Transverse colon (tissue), 4 donors: ENCODE measurements at regions not wholly inside any gene's neighbourhood (a gene's known extent, or its start where the extent isn't known, plus 50 kb on each side); places are given as distances from the start of the nearest gene placed in this dataset.

ENCODE experiments used
- DNase-seq: peaks from one replicate; pipeline ENCODE4 v3.0.0-alpha.2; 2019
- H3K27ac ChIP-seq, 4 donors: fragments of 200-600 bp; sonication (generic); 2 replicates each; pipeline ENCODE4 v1.5.1; 2016 to 2018; ENCODE audit warnings: inconsistent platforms in 4 of 4
- H3K27me3 ChIP-seq: fragments of 200-600 bp; sonication (generic); 2 replicates; pipeline ENCODE4 v1.5.1; 2017; ENCODE audit warnings: inconsistent platforms
- H3K36me3 ChIP-seq, 4 donors: fragments of 200-600 bp; sonication (generic); 2 replicates each; pipeline ENCODE4 v1.5.1; 2017 to 2019; ENCODE audit warnings: inconsistent platforms in 4 of 4
- H3K4me1 ChIP-seq, 4 donors: fragments of 200-600 bp; sonication (generic); 2 replicates each; pipeline ENCODE4 v1.5.1; 2017 to 2020; ENCODE audit warnings: inconsistent platforms in 4 of 4
- H3K4me3 ChIP-seq, 4 donors: fragments of 200-600 bp; sonication (generic); 1 replicate in 1 of 4; 2 replicates in 3 of 4; pipeline versions ENCODE4 v1.5.1 to v1.6.1; 2017 to 2019; ENCODE audit warnings: inconsistent platforms in 4 of 4
- H3K9me3 ChIP-seq, 2 donors: fragments of 200-600 bp; sonication (generic); 2 replicates each; pipeline ENCODE4 v1.5.1; 2017 to 2019; ENCODE audit warnings: inconsistent platforms in 2 of 2
- EP300 ChIP-seq: sonication (generic); formaldehyde crosslinking; IDR thresholded peaks from one replicate; pipeline ENCODE4 v1.6.1; 2017; ENCODE audit warnings: antibody characterized with exemption, low read depth
- POLR2A ChIP-seq: fragments of 450-650 bp; IDR thresholded peaks from one replicate; pipeline ENCODE4 v1.6.1; 2016; ENCODE audit warnings: antibody characterized with exemption, mild to moderate bottlenecking, moderate library complexity
- POLR2AphosphoS5 ChIP-seq, 3 donors: sonication (generic); formaldehyde crosslinking; IDR thresholded peaks; one replicate each; pipeline ENCODE4 v1.6.1; 2016; ENCODE audit warnings: antibody characterized with exemption in 3 of 3
- WGBS, 2 donors: methylation state at CpG; one replicate each; pipeline ENCODE4 v1.1.5; 2018; ENCODE audit warnings: low coverage in 1 of 2; 5-methylcytosine and 5-hydroxymethylcytosine counted together
- in situ Hi-C, 4 donors: fragments of 200-750 bp; cut with MboI; loops; one replicate each; pipeline versions ENCODE4 v1.15.0 to v1.15.1; 2017; ENCODE audit warnings: low sequenced_read_pairs in 3 of 4, low pct_ligation_motif_present in 1 of 4, low pct_unique_long_range_greater_than_20kb in 1 of 4
- intact Hi-C: fragments of 100-400 bp; cut with DNase I; formaldehyde crosslinking; loops from one replicate; pipeline ENCODE4 v1.15.1; 2023; ENCODE audit warnings: low total_unique reads
- TF ChIP-seq, protein P1 (sequence below), 5 experiments: fragments of 200-600 bp in 3 of 5; fragments of 450-650 bp in 2 of 5; sonication (generic) in 3 of 5; IDR thresholded peaks; 1 replicate in 2 of 5; 2 replicates in 3 of 5; pipeline ENCODE4 v1.5.1; 2016 to 2017; ENCODE audit warnings: antibody characterized with exemption in 5 of 5, inconsistent platforms in 3 of 5, mild to moderate bottlenecking in 2 of 5, moderate library complexity in 1 of 5

DNA sequence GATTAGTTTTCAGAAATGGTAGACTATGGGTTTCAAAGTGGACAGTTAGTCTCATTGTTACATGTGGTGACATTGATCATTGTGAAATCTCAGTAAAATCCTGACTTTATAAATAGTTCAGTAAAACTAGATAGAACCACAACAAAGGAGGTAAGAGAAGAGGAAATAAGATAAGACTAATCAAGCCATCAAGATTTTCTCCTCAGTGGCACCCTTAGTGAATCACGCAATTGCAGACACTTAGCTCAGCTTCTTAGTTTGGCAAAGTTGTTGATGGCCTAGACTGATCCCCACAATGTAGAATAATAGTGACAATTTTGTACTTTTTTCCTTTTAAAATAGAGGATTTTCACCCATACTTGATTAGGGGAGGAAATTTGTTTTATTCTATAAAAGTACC lies 426.7 kb upstream of the ITGA1 start:
- no peaks in the 10 kb centered on the region for H3K36me3 ChIP-seq
- no peak overlapping the region for H3K4me3 ChIP-seq
- no peaks in the 10 kb centered on the region for H3K4me1 ChIP-seq
- no peak for DNase-seq
- no peaks in the 10 kb centered on the region for H3K27me3 ChIP-seq
- in situ Hi-C loops (no loop called here), intact Hi-C loops (no loop called here)
- no peak overlapping the region for H3K27ac ChIP-seq
- TF ChIP-seq, protein P1, sequence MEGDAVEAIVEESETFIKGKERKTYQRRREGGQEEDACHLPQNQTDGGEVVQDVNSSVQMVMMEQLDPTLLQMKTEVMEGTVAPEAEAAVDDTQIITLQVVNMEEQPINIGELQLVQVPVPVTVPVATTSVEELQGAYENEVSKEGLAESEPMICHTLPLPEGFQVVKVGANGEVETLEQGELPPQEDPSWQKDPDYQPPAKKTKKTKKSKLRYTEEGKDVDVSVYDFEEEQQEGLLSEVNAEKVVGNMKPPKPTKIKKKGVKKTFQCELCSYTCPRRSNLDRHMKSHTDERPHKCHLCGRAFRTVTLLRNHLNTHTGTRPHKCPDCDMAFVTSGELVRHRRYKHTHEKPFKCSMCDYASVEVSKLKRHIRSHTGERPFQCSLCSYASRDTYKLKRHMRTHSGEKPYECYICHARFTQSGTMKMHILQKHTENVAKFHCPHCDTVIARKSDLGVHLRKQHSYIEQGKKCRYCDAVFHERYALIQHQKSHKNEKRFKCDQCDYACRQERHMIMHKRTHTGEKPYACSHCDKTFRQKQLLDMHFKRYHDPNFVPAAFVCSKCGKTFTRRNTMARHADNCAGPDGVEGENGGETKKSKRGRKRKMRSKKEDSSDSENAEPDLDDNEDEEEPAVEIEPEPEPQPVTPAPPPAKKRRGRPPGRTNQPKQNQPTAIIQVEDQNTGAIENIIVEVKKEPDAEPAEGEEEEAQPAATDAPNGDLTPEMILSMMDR (IDR thresholded peaks at IDR 0.05): no peak
- TF ChIP-seq EP300 (no peak), POLR2A (no peak)
- WGBS, 2 donors: 67 to 100% methylated on average over 1 of the region's 1 CpG
- H3K9me3 ChIP-seq: no peaks in the 10 kb centered on the region

DNA sequence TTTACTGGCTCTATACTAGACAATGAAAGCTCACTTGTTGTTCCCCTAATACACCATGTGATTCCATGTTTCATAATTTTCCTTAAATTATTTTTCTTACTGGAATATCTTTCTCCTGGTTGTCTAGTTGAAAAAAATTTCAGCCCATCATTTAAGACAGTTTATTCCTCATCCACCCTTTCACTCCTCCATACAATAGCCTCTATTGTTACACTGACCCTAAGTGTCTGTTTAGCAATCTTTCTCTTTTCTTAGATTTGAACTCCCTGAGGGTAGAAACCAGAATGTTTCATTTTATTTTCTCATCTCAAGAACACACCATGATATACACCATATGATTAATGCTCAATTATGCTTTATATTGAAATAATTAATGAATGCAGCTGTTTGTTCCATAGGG lies 413.4 kb upstream of the ITGA1 start:
- TF ChIP-seq POLR2AphosphoS5 (IDR thresholded peaks at IDR 0.05): no peak
- no peak for TF ChIP-seq POLR2A
- no peak for TF ChIP-seq EP300
- TF ChIP-seq, protein P1 (IDR thresholded peaks at IDR 0.05): no peak

DNA sequence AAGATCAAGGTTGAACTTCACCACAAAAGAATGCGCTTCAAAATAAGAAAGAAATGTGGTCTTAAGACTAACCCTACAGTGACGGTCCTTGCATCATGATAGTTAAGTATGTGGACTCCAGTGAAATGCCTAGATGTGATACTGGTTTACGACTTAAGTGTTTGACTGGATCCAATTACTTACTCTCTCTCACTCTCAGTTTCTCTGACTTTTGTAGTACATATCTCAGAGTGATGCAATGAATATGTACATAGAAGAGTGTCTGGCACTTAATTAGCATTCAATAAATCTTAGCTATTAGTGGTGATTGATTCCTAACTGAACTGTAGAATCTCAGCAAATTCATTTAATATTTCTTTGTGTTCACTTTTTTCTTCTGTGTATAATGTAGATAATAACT lies 411.7 kb upstream of the ITGA1 start:
- Histone ChIP-seq H3K36me3 (no peaks in the 10 kb centered on the region), H3K4me1 (no peaks in the 10 kb centered on the region), H3K27ac (no peak overlapping the region), H3K9me3 (no peaks in the 10 kb centered on the region), H3K4me3 (no peak overlapping the region), H3K27me3 (no peaks in the 10 kb centered on the region)
- intact Hi-C loops (no loop called here), in situ Hi-C loops (no loop called here)
- DNase-seq: no peak
- TF ChIP-seq POLR2AphosphoS5 (IDR thresholded peaks at IDR 0.05) (no peak), EP300 (no peak), POLR2A (no peak)
- TF ChIP-seq, protein P1 (IDR thresholded peaks at IDR 0.05): no peak
- 70 to 87% methylated on average over 3 of the region's 3 CpGs for WGBS, 2 donors

More for the DNA sequence above, 413.4 kb upstream of the ITGA1 start:
- DNase-seq: no peak
- no peak overlapping the region for H3K4me3 ChIP-seq
- intact Hi-C loops: no loop called here
- no peaks in the 10 kb centered on the region for H3K4me1 ChIP-seq
- in situ Hi-C loops: no loop called here
- no peaks in the 10 kb centered on the region for H3K27me3 ChIP-seq
- H3K27ac ChIP-seq: no peak overlapping the region
- no peaks in the 10 kb centered on the region for H3K36me3 ChIP-seq
- no peaks in the 10 kb centered on the region for H3K9me3 ChIP-seq

DNA sequence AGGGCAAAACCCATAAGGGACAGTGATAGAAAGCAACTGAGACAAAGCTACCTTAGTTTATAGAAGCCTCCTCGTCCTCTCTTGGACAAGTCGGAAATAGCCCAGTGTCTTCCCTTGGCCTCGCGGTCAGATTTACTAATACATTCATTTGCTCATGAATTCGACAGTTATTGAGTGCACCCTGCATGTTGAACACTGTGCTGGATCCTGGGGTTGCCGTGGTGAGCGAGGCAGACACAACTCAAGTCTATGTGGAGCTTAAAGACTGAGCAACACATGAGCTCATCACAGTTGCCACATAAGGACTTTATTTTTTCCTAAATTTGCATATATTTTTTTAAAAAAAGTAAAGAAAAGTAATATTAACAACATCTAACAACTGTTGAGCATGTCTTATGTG lies 411.1 kb upstream of the ITGA1 start:
- H3K4me1 ChIP-seq: no peaks in the 10 kb centered on the region
- H3K27ac ChIP-seq: no peak overlapping the region
- WGBS, 2 donors: 80 to 90% methylated on average over 7 of the region's 7 CpGs
- intact Hi-C loops (no loop called here), in situ Hi-C loops (no loop called here)
- no peaks in the 10 kb centered on the region for H3K36me3 ChIP-seq
- TF ChIP-seq EP300: no peak
- TF ChIP-seq, protein P1 (IDR thresholded peaks at IDR 0.05): no peak
- no peak for TF ChIP-seq POLR2A
- TF ChIP-seq POLR2AphosphoS5 (IDR thresholded peaks at IDR 0.05): no peak
- no peaks in the 10 kb centered on the region for H3K27me3 ChIP-seq
- H3K9me3 ChIP-seq: no peaks in the 10 kb centered on the region
- no peak overlapping the region for H3K4me3 ChIP-seq
- no peak for DNase-seq
